Liver (tissue), 3 donors: ENCODE measurements at regions not wholly inside any gene's neighbourhood (a gene's known extent, or its start where the extent isn't known, plus 50 kb on each side); places are given as distances from the start of the nearest gene placed in this dataset.

Experiments
- FOXA2 ChIP-seq: IDR thresholded peaks from 2 replicates; pipeline ENCODE4 v1.6.1; 2016; ENCODE audit warnings: antibody characterized with exemption
- GABPA ChIP-seq, 2 donors: IDR thresholded peaks in 1 of 2; conservative IDR thresholded peaks in 1 of 2; 2 replicates each; pipeline ENCODE4 v1.6.1; 2016; ENCODE audit warnings: antibody characterized with exemption in 2 of 2, mild to moderate bottlenecking in 1 of 2, moderate library complexity in 1 of 2
- JUND ChIP-seq, 2 donors: IDR thresholded peaks; 2 replicates each; pipeline ENCODE4 v1.6.1; 2016; ENCODE audit warnings: antibody characterized with exemption in 2 of 2
- RAD21 ChIP-seq, 2 donors: IDR thresholded peaks; 2 replicates each; pipeline ENCODE4 v1.6.1; 2016; ENCODE audit warnings: antibody characterized with exemption in 2 of 2, mild to moderate bottlenecking in 2 of 2
- TF ChIP-seq, protein P1 (sequence below): fragments of 150-350 bp; IDR thresholded peaks from 2 replicates; pipeline ENCODE4 v1.5.1; 2017; ENCODE audit warnings: improper control_type of control experiment, low read depth, low read length; ENCODE audit not compliant: missing input control
- donor health status: healthy.
- donor health status: healthy.

DNA sequence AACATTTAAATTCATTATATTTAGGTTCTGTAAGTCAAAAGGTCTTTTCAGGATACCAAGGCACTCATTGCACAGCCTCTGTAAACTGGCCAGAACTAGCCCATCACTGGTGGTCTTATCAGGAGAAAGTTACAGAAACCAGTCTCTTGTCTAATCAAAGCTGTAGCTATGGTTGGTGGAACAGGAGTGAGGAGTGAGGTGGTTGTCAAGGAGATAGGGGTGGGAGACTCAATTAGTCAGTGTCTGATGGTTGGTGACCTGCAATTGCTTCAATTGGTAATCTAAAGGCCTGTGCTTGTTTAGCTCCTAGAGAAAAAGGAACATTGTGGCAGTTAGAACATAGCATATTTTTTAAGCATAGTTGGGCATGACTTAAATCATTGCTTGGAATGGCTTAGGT lies 458.6 kb upstream of the CDH2 start:
- TF ChIP-seq, protein P1, sequence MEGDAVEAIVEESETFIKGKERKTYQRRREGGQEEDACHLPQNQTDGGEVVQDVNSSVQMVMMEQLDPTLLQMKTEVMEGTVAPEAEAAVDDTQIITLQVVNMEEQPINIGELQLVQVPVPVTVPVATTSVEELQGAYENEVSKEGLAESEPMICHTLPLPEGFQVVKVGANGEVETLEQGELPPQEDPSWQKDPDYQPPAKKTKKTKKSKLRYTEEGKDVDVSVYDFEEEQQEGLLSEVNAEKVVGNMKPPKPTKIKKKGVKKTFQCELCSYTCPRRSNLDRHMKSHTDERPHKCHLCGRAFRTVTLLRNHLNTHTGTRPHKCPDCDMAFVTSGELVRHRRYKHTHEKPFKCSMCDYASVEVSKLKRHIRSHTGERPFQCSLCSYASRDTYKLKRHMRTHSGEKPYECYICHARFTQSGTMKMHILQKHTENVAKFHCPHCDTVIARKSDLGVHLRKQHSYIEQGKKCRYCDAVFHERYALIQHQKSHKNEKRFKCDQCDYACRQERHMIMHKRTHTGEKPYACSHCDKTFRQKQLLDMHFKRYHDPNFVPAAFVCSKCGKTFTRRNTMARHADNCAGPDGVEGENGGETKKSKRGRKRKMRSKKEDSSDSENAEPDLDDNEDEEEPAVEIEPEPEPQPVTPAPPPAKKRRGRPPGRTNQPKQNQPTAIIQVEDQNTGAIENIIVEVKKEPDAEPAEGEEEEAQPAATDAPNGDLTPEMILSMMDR, result no peak
- TF ChIP-seq RAD21 (IDR thresholded peaks at IDR 0.05) (no peak), JUND (IDR thresholded peaks at IDR 0.05) (no peak), GABPA (IDR thresholded peaks at IDR 0.05 in 1 of 2, conservative IDR thresholded peaks at IDR 0.05 in 1 of 2) (no peak), FOXA2 (no peak)
